Mesothelial cell of epicardium (in vitro differentiated cells): ENCODE measurements at regions not wholly inside any gene's neighbourhood (a gene's known extent, or its start where the extent isn't known, plus 50 kb on each side); places are given as distances from the start of the nearest gene placed in this dataset.

Experiments used
- DNase-seq, 2 experiments: peaks; one replicate each; pipeline ENCODE4 v3.0.0; 2021; ENCODE audit warnings: low spot score in 2 of 2; ENCODE audit not compliant: unreplicated experiment in 2 of 2
- H3K27ac Mint-ChIP-seq: 2 replicates; pipeline ENCODE4 v1.8.0; 2021; ENCODE audit warnings: mixed read lengths
- H3K27me3 Mint-ChIP-seq: 2 replicates; pipeline ENCODE4 v1.8.0; 2021; ENCODE audit warnings: low read depth, mixed read lengths
- H3K36me3 Mint-ChIP-seq: 2 replicates; pipeline ENCODE4 v1.8.0; 2021; ENCODE audit warnings: mixed read lengths
- H3K4me1 Mint-ChIP-seq: 2 replicates; pipeline ENCODE4 v1.8.0; 2021; ENCODE audit warnings: mixed read lengths
- H3K4me3 Mint-ChIP-seq: 2 replicates; pipeline ENCODE4 v1.8.0; 2021; ENCODE audit warnings: mild to moderate bottlenecking, moderate library complexity, mixed read lengths
- H3K9me3 Mint-ChIP-seq: 2 replicates; pipeline ENCODE4 v1.8.0; 2021; ENCODE audit warnings: mixed read lengths
- CTCF ChIP-seq: fragments of 200-600 bp; sonication (generic); IDR thresholded peaks from one replicate; pipeline ENCODE4 v1.5.0; 2021; ENCODE audit warnings: antibody characterized with exemption; ENCODE audit not compliant: unreplicated experiment

GRCh38 chrX:85444613-85445012, 65.1 kb upstream of the POF1B start:
- H3K9me3 Mint-ChIP-seq = peaks cover 73% of the 10 kb centered on the region
- H3K27ac Mint-ChIP-seq = no peak overlapping the region
- peaks cover 2% of the 10 kb centered on the region for H3K36me3 Mint-ChIP-seq
- no peaks in the 10 kb centered on the region for H3K4me1 Mint-ChIP-seq
- no peak for DNase-seq
- TF ChIP-seq CTCF = no peak
- H3K4me3 Mint-ChIP-seq = no peak overlapping the region
- H3K27me3 Mint-ChIP-seq = no peaks in the 10 kb centered on the region
